ENCODE measurements at regions not wholly inside any gene's neighbourhood (a gene's known extent, or its start where the extent isn't known, plus 50 kb on each side); places are given as distances from the start of the nearest gene placed in this dataset.

DNA sequence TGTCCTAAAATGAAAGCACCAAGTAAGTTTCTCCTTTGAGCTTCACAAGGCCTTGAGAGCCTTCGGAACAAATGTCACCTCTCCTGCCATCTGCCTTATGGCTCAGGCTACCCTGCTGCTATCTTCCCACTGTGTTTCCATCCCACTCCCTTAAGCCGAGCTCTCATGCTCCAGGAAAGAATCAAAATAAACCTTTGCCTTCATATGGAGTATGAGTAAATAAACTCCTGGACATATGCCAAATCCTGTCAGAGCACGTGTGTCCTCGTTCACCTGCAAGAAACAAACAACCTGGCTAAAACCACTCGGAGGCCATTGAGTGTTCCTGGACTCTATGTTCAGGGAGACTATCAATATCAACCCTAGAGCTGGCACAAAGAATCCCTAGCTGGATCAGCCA, 122.3 kb upstream of the CCDC112 start:
- no peak overlapping the region for H3K27ac ChIP-seq
- TF ChIP-seq ZFX (IDR thresholded peaks at IDR 0.05; ENCODE audit: borderline replicate concordance): no peak
- TF ChIP-seq, protein P1, sequence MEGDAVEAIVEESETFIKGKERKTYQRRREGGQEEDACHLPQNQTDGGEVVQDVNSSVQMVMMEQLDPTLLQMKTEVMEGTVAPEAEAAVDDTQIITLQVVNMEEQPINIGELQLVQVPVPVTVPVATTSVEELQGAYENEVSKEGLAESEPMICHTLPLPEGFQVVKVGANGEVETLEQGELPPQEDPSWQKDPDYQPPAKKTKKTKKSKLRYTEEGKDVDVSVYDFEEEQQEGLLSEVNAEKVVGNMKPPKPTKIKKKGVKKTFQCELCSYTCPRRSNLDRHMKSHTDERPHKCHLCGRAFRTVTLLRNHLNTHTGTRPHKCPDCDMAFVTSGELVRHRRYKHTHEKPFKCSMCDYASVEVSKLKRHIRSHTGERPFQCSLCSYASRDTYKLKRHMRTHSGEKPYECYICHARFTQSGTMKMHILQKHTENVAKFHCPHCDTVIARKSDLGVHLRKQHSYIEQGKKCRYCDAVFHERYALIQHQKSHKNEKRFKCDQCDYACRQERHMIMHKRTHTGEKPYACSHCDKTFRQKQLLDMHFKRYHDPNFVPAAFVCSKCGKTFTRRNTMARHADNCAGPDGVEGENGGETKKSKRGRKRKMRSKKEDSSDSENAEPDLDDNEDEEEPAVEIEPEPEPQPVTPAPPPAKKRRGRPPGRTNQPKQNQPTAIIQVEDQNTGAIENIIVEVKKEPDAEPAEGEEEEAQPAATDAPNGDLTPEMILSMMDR (IDR thresholded peaks at IDR 0.05): no peak

DNA sequence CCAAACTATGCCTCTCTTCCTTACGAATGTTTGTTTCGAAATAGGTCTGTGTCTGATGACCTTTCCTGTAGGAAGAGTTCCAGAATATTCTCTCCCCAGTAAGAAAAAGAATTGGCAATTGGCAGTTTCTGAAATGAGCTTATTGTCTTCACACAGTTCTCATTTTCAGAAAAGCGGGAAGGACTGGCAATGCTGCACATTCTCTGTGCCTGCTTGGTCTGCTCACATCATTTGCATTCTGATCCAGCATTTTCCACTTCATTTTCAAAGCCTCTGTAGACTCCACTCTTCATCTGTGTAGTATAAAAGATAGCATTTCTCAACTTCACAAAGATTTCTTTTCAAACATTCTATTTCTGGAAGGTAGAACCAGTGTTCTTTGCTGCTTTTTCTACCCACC, 120.6 kb upstream of the CCDC112 start:
- H3K27ac ChIP-seq: no peak overlapping the region
- TF ChIP-seq ZFX (IDR thresholded peaks at IDR 0.05; ENCODE audit: borderline replicate concordance): no peak
- TF ChIP-seq, protein P1 (IDR thresholded peaks at IDR 0.05): no peak

DNA sequence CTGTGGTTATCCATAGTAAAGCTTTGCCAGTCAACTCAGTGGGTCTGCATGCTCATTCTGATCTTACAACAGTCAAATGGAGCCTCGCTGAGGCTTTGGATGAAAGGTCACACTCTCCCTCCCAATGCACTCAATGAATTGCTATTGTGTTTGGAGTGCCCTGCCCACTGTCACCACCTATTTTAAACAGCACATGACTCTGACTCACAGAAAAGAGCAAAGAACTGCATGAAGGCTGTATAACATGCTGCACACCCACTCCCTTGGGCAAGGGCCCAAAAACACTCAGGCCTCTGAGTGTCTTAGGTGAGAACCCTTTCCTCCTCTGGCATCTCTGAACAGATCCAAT, 118.7 kb upstream of the CCDC112 start:
- TF ChIP-seq, protein P1 (IDR thresholded peaks at IDR 0.05): no peak
- TF ChIP-seq ZFX (IDR thresholded peaks at IDR 0.05; ENCODE audit: borderline replicate concordance): no peak
- H3K27ac ChIP-seq: no peak overlapping the region; the same call in 1 of the 2 replicates

DNA sequence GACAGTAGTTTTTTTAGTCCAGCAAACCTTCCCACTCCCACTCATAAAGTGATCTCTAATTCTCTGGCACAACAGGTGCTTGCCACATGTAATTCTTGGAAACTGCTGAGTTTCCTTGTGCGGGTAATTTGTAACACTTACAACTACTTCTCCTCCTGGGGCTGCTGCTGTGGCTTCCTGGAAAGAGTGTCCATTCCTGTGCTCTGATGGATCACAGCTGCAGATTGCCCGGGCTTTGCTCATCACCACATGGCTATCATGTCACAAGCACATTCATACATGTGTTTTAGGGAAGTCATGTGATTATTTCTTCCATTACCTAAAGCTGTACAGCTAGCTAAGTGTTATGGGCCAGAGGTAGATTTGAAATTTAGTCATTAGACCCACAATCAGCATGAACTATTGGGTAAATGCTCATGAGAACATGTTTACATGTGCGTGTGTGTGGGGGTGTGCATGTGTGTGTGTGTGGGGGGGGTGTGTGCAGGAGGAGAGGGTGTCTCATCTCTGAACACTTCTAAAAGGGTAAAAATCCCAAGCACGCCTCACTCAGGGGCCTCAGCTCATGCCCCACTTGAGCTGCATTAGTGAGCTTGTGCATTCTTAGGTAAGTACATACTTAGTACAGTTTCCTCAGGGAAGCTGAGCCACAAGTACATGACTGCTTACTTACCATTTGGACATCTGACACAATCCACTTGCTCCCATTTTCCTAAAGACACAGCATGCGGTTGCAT, 118.1 kb upstream of the CCDC112 start:
- TF ChIP-seq ZFX (IDR thresholded peaks at IDR 0.05; ENCODE audit: borderline replicate concordance): no peak
- TF ChIP-seq, protein P1 (IDR thresholded peaks at IDR 0.05): no peak

DNA sequence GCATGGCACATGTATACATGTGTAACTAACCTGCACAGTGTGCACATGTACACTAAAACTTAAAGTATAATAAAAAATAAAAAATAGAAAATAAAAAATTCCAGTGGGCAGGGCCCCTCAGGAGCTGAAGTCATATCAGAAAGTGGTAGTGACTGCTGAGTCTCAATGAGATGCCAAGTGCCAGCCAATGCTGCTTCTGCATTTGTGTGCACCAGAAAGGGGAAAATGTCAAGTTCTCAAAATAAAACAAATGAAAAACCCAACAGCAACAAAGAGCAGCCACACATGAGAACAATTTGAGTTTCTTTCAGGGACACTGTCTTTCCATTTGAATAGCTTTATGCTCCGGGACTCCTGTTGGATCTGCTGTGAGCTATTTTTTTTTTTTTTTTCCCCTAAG, 117.2 kb upstream of the CCDC112 start:
- TF ChIP-seq, protein P1 (IDR thresholded peaks at IDR 0.05): no peak
- no peak for TF ChIP-seq ZFX (IDR thresholded peaks at IDR 0.05; ENCODE audit: borderline replicate concordance)
- H3K27ac ChIP-seq: no peak overlapping the region

More for the DNA sequence above, 118.1 kb upstream of the CCDC112 start:
- no peak overlapping the region for H3K27ac ChIP-seq

DNA sequence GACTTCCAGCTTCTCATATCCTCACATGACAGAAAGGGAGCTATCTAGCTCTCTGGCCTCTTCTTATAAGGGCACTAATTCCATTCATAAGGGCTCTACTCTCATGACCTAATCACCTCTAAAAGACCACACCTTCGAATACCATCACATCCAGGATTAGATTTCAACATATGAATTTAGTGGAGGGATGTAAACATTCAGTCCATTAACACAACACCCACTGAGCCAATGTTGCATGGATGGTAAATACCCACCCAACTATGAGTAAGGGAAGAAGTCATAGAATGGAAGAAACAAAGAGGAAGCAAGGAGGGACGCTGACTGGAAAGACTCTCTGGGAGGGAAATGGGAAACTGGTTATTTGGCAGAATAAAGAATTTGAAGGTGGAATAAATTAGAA, 112.6 kb upstream of the CCDC112 start:
- no peak overlapping the region for H3K27ac ChIP-seq
- no peak for TF ChIP-seq ZFX (IDR thresholded peaks at IDR 0.05; ENCODE audit: borderline replicate concordance)
- TF ChIP-seq, protein P1 (IDR thresholded peaks at IDR 0.05): no peak

DNA sequence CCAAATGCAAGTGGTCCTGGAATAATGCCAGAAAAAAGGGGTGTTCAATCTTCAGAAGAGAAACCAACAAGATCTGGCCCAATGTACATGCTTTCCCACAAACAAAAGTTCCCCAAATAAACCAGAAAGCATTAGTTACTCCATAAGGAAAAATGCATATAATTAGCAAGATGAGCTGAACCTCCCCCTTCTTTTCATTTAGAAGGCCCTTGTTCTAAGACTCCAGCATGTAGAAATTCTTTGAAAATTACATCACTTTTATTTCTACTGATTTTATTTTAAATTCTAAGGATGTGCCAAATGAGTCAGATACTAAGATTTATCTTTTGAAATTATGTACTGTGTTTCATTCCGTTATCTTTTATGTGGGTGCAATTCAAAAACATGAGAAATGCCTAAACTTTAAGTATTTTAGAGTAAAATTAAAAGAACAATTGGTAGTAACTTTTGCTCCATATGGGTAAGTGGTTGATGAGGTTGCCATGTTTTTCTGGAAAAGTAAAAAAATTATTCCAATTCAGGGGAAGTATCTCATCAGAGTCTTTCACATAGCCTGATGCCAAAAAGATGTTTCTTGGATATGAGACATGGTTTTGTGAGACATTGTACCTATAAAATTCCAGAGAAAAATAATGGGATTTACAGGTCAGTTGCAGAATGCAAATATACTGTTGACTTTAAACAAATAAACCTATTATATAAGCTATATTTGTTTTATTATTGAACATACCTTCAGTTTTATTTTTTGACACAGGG, 106.5 kb upstream of the CCDC112 start:
- TF ChIP-seq, protein P1 (IDR thresholded peaks at IDR 0.05): no peak
- no peak for TF ChIP-seq ZFX (IDR thresholded peaks at IDR 0.05; ENCODE audit: borderline replicate concordance)
- no peak overlapping the region for H3K27ac ChIP-seq

Data from 22Rv1 (cell line).